ENCODE measurements at regions not wholly inside any gene's neighbourhood (a gene's known extent, or its start where the extent isn't known, plus 50 kb on each side); places are given as distances from the start of the nearest gene placed in this dataset.

GRCh38 chr13:90118467-90119071 lies 1228.9 kb upstream of the MIR17HG start:
- TF ChIP-seq CTCF (IDR thresholded peaks at IDR 0.05) (no peak), POLR2A (IDR thresholded peaks at IDR 0.05) (no peak), POLR2AphosphoS5 (IDR thresholded peaks at IDR 0.05; ENCODE audit: insufficient read depth in 1 of 2, low read depth in 1 of 2) (no peak)

Measured in vagina (tissue), 2 donors.